ENCODE measurements at regions not wholly inside any gene's neighbourhood (a gene's known extent, or its start where the extent isn't known, plus 50 kb on each side); places are given as distances from the start of the nearest gene placed in this dataset.
"Not testable (repeated sequence)": the region's sequence is repeated elsewhere in the genome, so short reads cannot be mapped to it uniquely, and the experiment has no call there.

GRCh38 chr4:128758314-128758922 lies 51.1 kb upstream of the JADE1 start:
- no peaks in the 10 kb centered on the region for H3K4me1 Mint-ChIP-seq (ENCODE audit: low read depth)
- no peak overlapping the region for H3K4me3 Mint-ChIP-seq
- ATAC-seq (replicated peaks in 1 of 2) (no peak), DNase-seq (no peak)
- H3K27me3 Mint-ChIP-seq (ENCODE audit: low read depth) = no peaks in the 10 kb centered on the region
- no peaks in the 10 kb centered on the region for H3K36me3 Mint-ChIP-seq (ENCODE audit: insufficient read depth in 2 of 2)
- no peaks in the 10 kb centered on the region for H3K9me3 Mint-ChIP-seq
- no peak overlapping the region for H3K27ac Mint-ChIP-seq

GRCh38 chr4:128757712-128758111 lies 51.8 kb upstream of the JADE1 start:
- no peaks in the 10 kb centered on the region for H3K9me3 Mint-ChIP-seq
- H3K27me3 Mint-ChIP-seq (ENCODE audit: low read depth) = no peaks in the 10 kb centered on the region

GRCh38 chr4:128751354-128751753 lies 58.1 kb upstream of the JADE1 start:
- H3K9me3 Mint-ChIP-seq = no peaks in the 10 kb centered on the region
- no peak overlapping the region for H3K4me3 Mint-ChIP-seq
- H3K36me3 Mint-ChIP-seq (ENCODE audit: insufficient read depth in 2 of 2) = no peaks in the 10 kb centered on the region
- no peak for ATAC-seq (replicated peaks in 1 of 2)
- DNase-seq = no peak
- H3K4me1 Mint-ChIP-seq (ENCODE audit: low read depth) = no peaks in the 10 kb centered on the region
- no peak overlapping the region for H3K27ac Mint-ChIP-seq
- H3K27me3 Mint-ChIP-seq (ENCODE audit: low read depth) = no peaks in the 10 kb centered on the region

More at GRCh38 chr4:128757712-128758111, 51.8 kb upstream of the JADE1 start:
- no peaks in the 10 kb centered on the region for H3K36me3 Mint-ChIP-seq (ENCODE audit: insufficient read depth in 2 of 2)
- no peak overlapping the region for H3K27ac Mint-ChIP-seq
- no peak for ATAC-seq (replicated peaks in 1 of 2)
- no peak overlapping the region for H3K4me3 Mint-ChIP-seq
- H3K4me1 Mint-ChIP-seq (ENCODE audit: low read depth) = no peaks in the 10 kb centered on the region
- DNase-seq = no peak

- not testable (repeated sequence) for H3K4me1 Mint-ChIP-seq (ENCODE audit: low read depth); H3K9me3 Mint-ChIP-seq; H3K36me3 Mint-ChIP-seq (ENCODE audit: insufficient read depth in 2 of 2); H3K4me3 Mint-ChIP-seq; H3K27me3 Mint-ChIP-seq (ENCODE audit: low read depth); DNase-seq; ATAC-seq (replicated peaks in 1 of 2); H3K27ac Mint-ChIP-seq
Measured at GRCh38 chr4:128741748-128742147, 67.8 kb upstream of the JADE1 start.

GRCh38 chr4:128737098-128737513 lies 72.4 kb upstream of the JADE1 start:
- Mint-ChIP-seq H3K36me3 (ENCODE audit: insufficient read depth in 2 of 2) (no peaks in the 10 kb centered on the region), H3K27me3 (ENCODE audit: low read depth) (no peaks in the 10 kb centered on the region), H3K4me3 (no peak overlapping the region), H3K9me3 (no peaks in the 10 kb centered on the region), H3K27ac (no peak overlapping the region), H3K4me1 (ENCODE audit: low read depth) (no peaks in the 10 kb centered on the region)
- no peak for ATAC-seq (replicated peaks in 1 of 2)
- DNase-seq = no peak

GRCh38 chr4:128735714-128736113 lies 73.8 kb upstream of the JADE1 start:
- H3K9me3 Mint-ChIP-seq = no peaks in the 10 kb centered on the region
- H3K27ac Mint-ChIP-seq = no peak overlapping the region
- no peak for DNase-seq
- no peak for ATAC-seq (replicated peaks in 1 of 2)
- no peaks in the 10 kb centered on the region for H3K27me3 Mint-ChIP-seq (ENCODE audit: low read depth)
- H3K36me3 Mint-ChIP-seq (ENCODE audit: insufficient read depth in 2 of 2) = no peaks in the 10 kb centered on the region
- H3K4me1 Mint-ChIP-seq (ENCODE audit: low read depth) = no peaks in the 10 kb centered on the region
- no peak overlapping the region for H3K4me3 Mint-ChIP-seq

- H3K36me3 Mint-ChIP-seq (ENCODE audit: insufficient read depth in 2 of 2) = no peaks in the 10 kb centered on the region
- H3K27ac Mint-ChIP-seq = no peak overlapping the region
- H3K4me3 Mint-ChIP-seq = no peak overlapping the region
- H3K27me3 Mint-ChIP-seq (ENCODE audit: low read depth) = no peaks in the 10 kb centered on the region
- no peaks in the 10 kb centered on the region for H3K9me3 Mint-ChIP-seq
- DNase-seq = no peak
- ATAC-seq (replicated peaks in 1 of 2) = no peak
- no peaks in the 10 kb centered on the region for H3K4me1 Mint-ChIP-seq (ENCODE audit: low read depth)
Measured at GRCh38 chr4:128728190-128728589, 81.3 kb upstream of the JADE1 start.

GRCh38 chr4:128727658-128728057 lies 81.8 kb upstream of the JADE1 start:
- H3K4me1 Mint-ChIP-seq (ENCODE audit: low read depth) = no peaks in the 10 kb centered on the region
- no peaks in the 10 kb centered on the region for H3K36me3 Mint-ChIP-seq (ENCODE audit: insufficient read depth in 2 of 2)
- H3K4me3 Mint-ChIP-seq = no peak overlapping the region
- ATAC-seq (replicated peaks in 1 of 2) (no peak), DNase-seq (no peak)
- no peaks in the 10 kb centered on the region for H3K9me3 Mint-ChIP-seq
- H3K27me3 Mint-ChIP-seq (ENCODE audit: low read depth) = no peaks in the 10 kb centered on the region
- H3K27ac Mint-ChIP-seq = no peak overlapping the region

- no peaks in the 10 kb centered on the region for H3K36me3 Mint-ChIP-seq (ENCODE audit: insufficient read depth in 2 of 2)
- peaks cover 5% of the 10 kb centered on the region for H3K27me3 Mint-ChIP-seq (ENCODE audit: low read depth)
- no peak for ATAC-seq (replicated peaks in 1 of 2)
- H3K9me3 Mint-ChIP-seq = no peaks in the 10 kb centered on the region
- H3K27ac Mint-ChIP-seq = no peak overlapping the region
- H3K4me1 Mint-ChIP-seq (ENCODE audit: low read depth) = no peaks in the 10 kb centered on the region
- no peak for DNase-seq
- no peak overlapping the region for H3K4me3 Mint-ChIP-seq
Measured at GRCh38 chr4:128725405-128726055, 84.0 kb upstream of the JADE1 start.

GRCh38 chr4:128722911-128723310 lies 86.6 kb upstream of the JADE1 start:
- no peak overlapping the region for H3K27ac Mint-ChIP-seq
- H3K4me1 Mint-ChIP-seq (ENCODE audit: low read depth) = no peaks in the 10 kb centered on the region
- no peaks in the 10 kb centered on the region for H3K9me3 Mint-ChIP-seq
- no peak for DNase-seq
- H3K36me3 Mint-ChIP-seq (ENCODE audit: insufficient read depth in 2 of 2) = no peaks in the 10 kb centered on the region
- H3K4me3 Mint-ChIP-seq = no peak overlapping the region
- no peak for ATAC-seq (replicated peaks in 1 of 2)
- H3K27me3 Mint-ChIP-seq (ENCODE audit: low read depth) = peaks cover 5% of the 10 kb centered on the region

GRCh38 chr4:128721896-128722295 lies 87.6 kb upstream of the JADE1 start:
- Mint-ChIP-seq H3K27ac (no peak overlapping the region), H3K4me3 (no peak overlapping the region), H3K36me3 (ENCODE audit: insufficient read depth in 2 of 2) (no peaks in the 10 kb centered on the region), H3K9me3 (no peaks in the 10 kb centered on the region), H3K27me3 (ENCODE audit: low read depth) (peaks cover 5% of the 10 kb centered on the region), H3K4me1 (ENCODE audit: low read depth) (no peaks in the 10 kb centered on the region)
- DNase-seq = no peak
- no peak for ATAC-seq (replicated peaks in 1 of 2)

GRCh38 chr4:128720270-128720669 lies 89.2 kb upstream of the JADE1 start:
- Mint-ChIP-seq H3K27me3 (ENCODE audit: low read depth) (peaks cover 5% of the 10 kb centered on the region), H3K4me1 (ENCODE audit: low read depth) (no peaks in the 10 kb centered on the region), H3K4me3 (no peak overlapping the region), H3K9me3 (no peaks in the 10 kb centered on the region), H3K27ac (no peak overlapping the region), H3K36me3 (ENCODE audit: insufficient read depth in 2 of 2) (no peaks in the 10 kb centered on the region)
- no peak for ATAC-seq (replicated peaks in 1 of 2)
- DNase-seq = no peak

- Mint-ChIP-seq H3K27me3 (ENCODE audit: low read depth) (peaks cover 5% of the 10 kb centered on the region), H3K4me1 (ENCODE audit: low read depth) (no peaks in the 10 kb centered on the region), H3K27ac (no peak overlapping the region), H3K9me3 (no peaks in the 10 kb centered on the region), H3K36me3 (ENCODE audit: insufficient read depth in 2 of 2) (no peaks in the 10 kb centered on the region), H3K4me3 (no peak overlapping the region)
- ATAC-seq (replicated peaks in 1 of 2) = no peak
- no peak for DNase-seq
Measured at GRCh38 chr4:128718768-128719167, 90.7 kb upstream of the JADE1 start.

- Mint-ChIP-seq H3K9me3 (no peaks in the 10 kb centered on the region), H3K4me1 (ENCODE audit: low read depth) (no peaks in the 10 kb centered on the region), H3K36me3 (ENCODE audit: insufficient read depth in 2 of 2) (no peaks in the 10 kb centered on the region), H3K27ac (no peak overlapping the region), H3K27me3 (ENCODE audit: low read depth) (peaks cover 3% of the 10 kb centered on the region), H3K4me3 (no peak overlapping the region)
- ATAC-seq (replicated peaks in 1 of 2) = no peak
- no peak for DNase-seq
Measured at GRCh38 chr4:128716338-128716737, 93.2 kb upstream of the JADE1 start.
